Esophagus squamous epithelium (tissue), 5 donors: ENCODE measurements at regions not wholly inside any gene's neighbourhood (a gene's known extent, or its start where the extent isn't known, plus 50 kb on each side); places are given as distances from the start of the nearest gene placed in this dataset.

ENCODE experiments used
- DNase-seq: peaks from one replicate; lab custom pipeline; 2025; lab: John Stamatoyannopoulos, UW
- H3K27ac ChIP-seq, 4 donors: fragments of 200-600 bp; sonication (generic); one replicate each; pipeline ENCODE4 v1.5.1; 2016 to 2019; ENCODE audit warnings: mild to moderate bottlenecking in 1 of 4
- H3K27me3 ChIP-seq, 4 donors: fragments of 200-600 bp; sonication (generic); 1 replicate in 3 of 4; 2 replicates in 1 of 4; pipeline versions ENCODE4 v1.5.1 to v1.6.0; 2017 to 2021; ENCODE audit warnings: antibody characterized with exemption in 1 of 4
- H3K36me3 ChIP-seq, 3 donors: fragments of 200-600 bp; sonication (generic); one replicate each; pipeline ENCODE4 v1.5.1; 2016 to 2019
- H3K4me1 ChIP-seq, 3 donors: fragments of 200-600 bp; sonication (generic); one replicate each; pipeline ENCODE4 v1.5.1; 2017 to 2019
- H3K4me3 ChIP-seq, 4 donors: fragments of 200-600 bp; sonication (generic); 1 replicate in 3 of 4; 2 replicates in 1 of 4; pipeline ENCODE4 v1.5.1; 2016 to 2019; ENCODE audit warnings: mild to moderate bottlenecking in 2 of 4, moderate library complexity in 1 of 4
- H3K9me3 ChIP-seq, 3 donors: fragments of 200-600 bp; sonication (generic); one replicate each; pipeline ENCODE4 v1.5.1; 2016 to 2019
- CTCF ChIP-seq, 6 experiments: fragments of 450-650 bp in 4 of 6; fragments of 200-600 bp in 2 of 6; sonication (generic) in 2 of 6; IDR thresholded peaks; one replicate each; pipeline ENCODE4 v1.5.1; 2016 to 2019; ENCODE audit warnings: antibody characterized with exemption in 6 of 6, mild to moderate bottlenecking in 4 of 6, moderate library complexity in 4 of 6
- POLR2A ChIP-seq, 4 donors: fragments of 450-650 bp; IDR thresholded peaks; one replicate each; pipeline ENCODE4 v1.6.1; 2017; ENCODE audit warnings: antibody characterized with exemption in 4 of 4, mild to moderate bottlenecking in 4 of 4, moderate library complexity in 3 of 4
- WGBS, 2 donors: methylation state at CpG; one replicate each; pipeline ENCODE4 v1.1.5; 2018; 5-methylcytosine and 5-hydroxymethylcytosine counted together
- intact Hi-C: fragments of 100-400 bp; cut with DNase I; formaldehyde crosslinking; loops from one replicate; pipeline ENCODE4 v1.15.0; 2022
- donor health status: DM: yes; HTN: yes; CAD: no.

GRCh38 chrX:20378233-20378920 lies 111.7 kb upstream of the RPS6KA3 start:
- 16 to 18% methylated on average over 2 to 3 of the region's 3 CpGs for whole genome bisulfite sequencing, 2 donors
- Histone ChIP-seq H3K4me3 (no peak overlapping the region), H3K27ac (no peak overlapping the region), H3K9me3 (no peaks in the 10 kb centered on the region), H3K36me3 (no peaks in the 10 kb centered on the region), H3K27me3 (no peaks in the 10 kb centered on the region), H3K4me1 (peaks cover 0 to 13% (median 0%) of the 10 kb centered on the region in 3 donors)
- TF ChIP-seq POLR2A (IDR thresholded peaks at IDR 0.05), result no peak
- no peak for DNase-seq
- intact Hi-C loops, result no loop called here

DNA sequence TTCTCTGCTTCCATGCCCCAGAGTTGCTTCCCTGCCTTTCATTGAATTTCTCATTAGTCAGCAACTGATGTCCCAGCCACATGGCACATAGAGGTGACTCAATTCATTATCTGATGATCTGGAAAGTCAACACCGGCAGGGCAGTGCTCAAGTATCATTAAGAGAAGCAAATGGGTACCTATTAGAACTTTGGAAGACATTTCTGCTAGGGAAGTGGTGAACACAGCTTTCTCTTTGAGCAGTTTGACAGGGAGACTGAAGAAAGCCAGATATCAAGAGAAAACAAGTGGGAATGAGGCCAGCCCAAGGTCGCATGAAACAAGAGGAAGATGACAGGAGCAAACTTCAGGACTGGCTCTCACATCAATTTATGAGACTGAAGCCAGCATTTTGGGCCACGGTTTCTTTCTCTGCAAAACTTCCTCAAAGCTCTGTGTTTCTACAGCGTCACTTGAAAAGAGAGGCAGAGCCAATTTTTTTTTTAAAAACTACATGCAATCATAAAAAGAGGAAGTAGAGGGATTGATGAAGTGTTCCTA lies 108.3 kb upstream of the RPS6KA3 start:
- H3K4me3 ChIP-seq, result no peak overlapping the region
- no peaks in the 10 kb centered on the region for H3K36me3 ChIP-seq
- DNase-seq, result no peak
- H3K4me1 ChIP-seq, result peaks cover 0 to 5% (median 0%) of the 10 kb centered on the region in 3 donors
- no peaks in the 10 kb centered on the region for H3K9me3 ChIP-seq
- no peaks in the 10 kb centered on the region for H3K27me3 ChIP-seq
- TF ChIP-seq POLR2A (IDR thresholded peaks at IDR 0.05) (no peak), CTCF (IDR thresholded peaks at IDR 0.05) (no peak)
- WGBS, 2 donors, result 27 to 38% methylated on average over 3 to 4 of the region's 4 CpGs
- intact Hi-C loops, result no loop called here
- peak overlapping the region in 2 of 4 donors; percentile 25 to 33 for H3K27ac ChIP-seq

- no peaks in the 10 kb centered on the region for H3K36me3 ChIP-seq
- no peaks in the 10 kb centered on the region for H3K9me3 ChIP-seq
- no peak for DNase-seq
- intact Hi-C loops, result no loop called here
- no peak overlapping the region for H3K4me3 ChIP-seq
- TF ChIP-seq CTCF (IDR thresholded peaks at IDR 0.05) (no peak), POLR2A (IDR thresholded peaks at IDR 0.05) (no peak)
- peaks cover 0 to 5% (median 0%) of the 10 kb centered on the region in 3 donors for H3K4me1 ChIP-seq
- no peaks in the 10 kb centered on the region for H3K27me3 ChIP-seq
- H3K27ac ChIP-seq, result peak overlapping the region in 1 of 4 donors; percentile 33
- WGBS, 2 donors, result 41 to 54% methylated on average over 4 of the region's 4 CpGs
Measured at GRCh38 chrX:20374450-20374849, 107.7 kb upstream of the RPS6KA3 start.

DNA sequence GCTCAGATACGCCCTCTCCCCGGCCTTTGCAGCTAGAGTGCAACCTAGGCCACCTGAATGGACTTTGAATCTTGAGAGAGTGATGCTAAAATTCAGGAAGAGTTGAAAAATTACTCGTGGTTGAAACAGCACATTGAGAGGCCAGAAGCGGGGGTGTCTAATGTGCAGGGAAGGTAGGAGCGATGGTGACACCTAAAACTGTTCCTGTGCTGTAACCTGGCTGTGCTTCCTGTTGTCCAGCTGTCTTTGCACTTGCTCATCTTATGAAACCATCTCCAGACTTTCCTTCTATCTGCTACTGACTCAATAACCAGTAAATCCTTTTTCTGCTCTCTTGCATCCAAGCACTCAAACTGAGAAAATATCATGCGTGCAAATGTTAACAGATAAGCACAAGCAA lies 106.4 kb upstream of the RPS6KA3 start:
- Histone ChIP-seq H3K4me1 (peaks cover 0 to 4% (median 0%) of the 10 kb centered on the region in 3 donors), H3K36me3 (no peaks in the 10 kb centered on the region), H3K9me3 (no peaks in the 10 kb centered on the region), H3K4me3 (no peak overlapping the region), H3K27me3 (no peaks in the 10 kb centered on the region), H3K27ac (no peak overlapping the region)
- intact Hi-C loops, result no loop called here
- WGBS, 2 donors, result 71 to 79% methylated on average over 5 of the region's 6 CpGs
- no peak for DNase-seq
- TF ChIP-seq POLR2A (IDR thresholded peaks at IDR 0.05) (no peak), CTCF (IDR thresholded peaks at IDR 0.05) (no peak)

DNA sequence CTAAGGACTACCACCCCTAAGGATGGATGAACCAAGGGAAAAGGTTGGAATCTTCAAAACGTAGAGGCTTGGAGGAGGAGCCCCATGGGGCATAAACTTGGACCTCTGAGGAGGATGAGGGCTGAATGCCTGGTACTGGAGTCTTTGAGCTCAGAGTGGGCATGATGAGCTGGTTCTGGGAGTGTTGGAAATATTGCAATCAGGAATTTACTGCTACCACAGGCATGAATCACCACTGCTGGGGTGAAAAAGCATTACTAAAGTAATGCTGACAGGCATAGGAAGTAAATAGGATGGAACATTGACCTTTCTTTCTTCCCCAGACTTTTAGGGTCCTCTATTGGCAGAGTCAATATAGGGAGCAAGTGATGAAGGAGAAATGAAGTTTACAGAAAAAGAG lies 105.8 kb upstream of the RPS6KA3 start:
- Histone ChIP-seq H3K4me3 (no peak overlapping the region), H3K9me3 (no peaks in the 10 kb centered on the region), H3K27me3 (no peaks in the 10 kb centered on the region), H3K27ac (no peak overlapping the region), H3K36me3 (no peaks in the 10 kb centered on the region), H3K4me1 (no peaks in the 10 kb centered on the region)
- no peak for DNase-seq
- intact Hi-C loops, result no loop called here
- WGBS, 2 donors, result 31 to 63% methylated on average over 1 of the region's 1 CpG
- TF ChIP-seq POLR2A (IDR thresholded peaks at IDR 0.05) (no peak), CTCF (IDR thresholded peaks at IDR 0.05) (no peak)
